ENCODE measurements at regions not wholly inside any gene's neighbourhood (a gene's known extent, or its start where the extent isn't known, plus 50 kb on each side); places are given as distances from the start of the nearest gene placed in this dataset.
A peak's percentile ranks its signal among the peaks of the same experiment; 100 is the strongest.

- DNase-seq (ENCODE audit: low read depth), result no peak
- TF ChIP-seq CTCF (IDR thresholded peaks at IDR 0.05; ENCODE audit: control insufficient read depth, insufficient read depth, low read depth, low read length, missing control alignments), result no peak
- H3K4me3 ChIP-seq (ENCODE audit: control insufficient read depth, low read depth, low read length), result no peak overlapping the region
Measured at GRCh38 chr3:193778676-193779075, 185.7 kb downstream of the OPA1 start.

- H3K4me3 ChIP-seq (ENCODE audit: control insufficient read depth, low read depth, low read length), result no peak overlapping the region
- TF ChIP-seq CTCF (IDR thresholded peaks at IDR 0.05; ENCODE audit: control insufficient read depth, insufficient read depth, low read depth, low read length, missing control alignments), result no peak
- no peak for DNase-seq (ENCODE audit: low read depth)
Measured at GRCh38 chr3:193779933-193780332, 186.9 kb downstream of the OPA1 start.

GRCh38 chr3:193780397-193780796 is 187.4 kb downstream of the OPA1 start:
- TF ChIP-seq CTCF (IDR thresholded peaks at IDR 0.05; ENCODE audit: control insufficient read depth, insufficient read depth, low read depth, low read length, missing control alignments), result no peak
- no peak overlapping the region for H3K4me3 ChIP-seq (ENCODE audit: control insufficient read depth, low read depth, low read length)
- no peak for DNase-seq (ENCODE audit: low read depth)

- peak; percentile 23 for DNase-seq (ENCODE audit: low read depth)
- no peak overlapping the region for H3K4me3 ChIP-seq (ENCODE audit: control insufficient read depth, low read depth, low read length)
- peak; percentile 90 for TF ChIP-seq CTCF (IDR thresholded peaks at IDR 0.05; ENCODE audit: control insufficient read depth, insufficient read depth, low read depth, low read length, missing control alignments)
Measured at GRCh38 chr3:193780810-193781478, 187.9 kb downstream of the OPA1 start.

GRCh38 chr3:193782276-193782647 is 189.3 kb downstream of the OPA1 start:
- no peak for TF ChIP-seq CTCF (IDR thresholded peaks at IDR 0.05; ENCODE audit: control insufficient read depth, insufficient read depth, low read depth, low read length, missing control alignments)
- no peak for DNase-seq (ENCODE audit: low read depth)
- H3K4me3 ChIP-seq (ENCODE audit: control insufficient read depth, low read depth, low read length), result no peak overlapping the region

- TF ChIP-seq CTCF (IDR thresholded peaks at IDR 0.05; ENCODE audit: control insufficient read depth, insufficient read depth, low read depth, low read length, missing control alignments), result no peak
- no peak overlapping the region for H3K4me3 ChIP-seq (ENCODE audit: control insufficient read depth, low read depth, low read length)
- no peak for DNase-seq (ENCODE audit: low read depth)
Measured at GRCh38 chr3:193782747-193783146, 189.7 kb downstream of the OPA1 start.
